ENCODE measurements at regions not wholly inside any gene's neighbourhood (a gene's known extent, or its start where the extent isn't known, plus 50 kb on each side); places are given as distances from the start of the nearest gene placed in this dataset.

DNA sequence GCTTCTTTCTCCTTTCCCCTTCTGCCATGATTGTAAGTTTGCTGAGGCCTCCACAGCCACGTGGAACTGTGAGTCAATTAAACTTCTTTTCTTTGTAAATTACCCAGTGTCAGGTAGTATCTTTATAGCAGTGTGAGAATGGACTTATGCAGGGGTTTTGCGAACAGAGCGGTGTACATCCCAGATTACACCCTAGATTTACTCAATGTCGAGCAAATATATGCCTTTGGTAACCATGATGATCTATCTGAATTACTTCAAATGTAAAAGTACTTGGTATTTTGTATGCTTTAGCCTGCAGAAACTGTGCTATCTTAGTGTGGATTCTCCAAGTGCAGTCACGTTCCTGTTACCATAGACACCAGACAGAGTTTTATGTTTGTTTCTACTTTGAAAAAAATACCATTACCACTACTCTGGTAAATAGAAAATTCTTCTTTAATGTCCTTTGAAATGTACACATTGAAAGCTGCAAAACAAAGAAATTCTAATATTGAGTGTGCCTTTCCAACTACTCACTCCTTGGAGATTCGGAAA lies 510.4 kb upstream of the ARGLU1 start:
- TF ChIP-seq, protein P1, sequence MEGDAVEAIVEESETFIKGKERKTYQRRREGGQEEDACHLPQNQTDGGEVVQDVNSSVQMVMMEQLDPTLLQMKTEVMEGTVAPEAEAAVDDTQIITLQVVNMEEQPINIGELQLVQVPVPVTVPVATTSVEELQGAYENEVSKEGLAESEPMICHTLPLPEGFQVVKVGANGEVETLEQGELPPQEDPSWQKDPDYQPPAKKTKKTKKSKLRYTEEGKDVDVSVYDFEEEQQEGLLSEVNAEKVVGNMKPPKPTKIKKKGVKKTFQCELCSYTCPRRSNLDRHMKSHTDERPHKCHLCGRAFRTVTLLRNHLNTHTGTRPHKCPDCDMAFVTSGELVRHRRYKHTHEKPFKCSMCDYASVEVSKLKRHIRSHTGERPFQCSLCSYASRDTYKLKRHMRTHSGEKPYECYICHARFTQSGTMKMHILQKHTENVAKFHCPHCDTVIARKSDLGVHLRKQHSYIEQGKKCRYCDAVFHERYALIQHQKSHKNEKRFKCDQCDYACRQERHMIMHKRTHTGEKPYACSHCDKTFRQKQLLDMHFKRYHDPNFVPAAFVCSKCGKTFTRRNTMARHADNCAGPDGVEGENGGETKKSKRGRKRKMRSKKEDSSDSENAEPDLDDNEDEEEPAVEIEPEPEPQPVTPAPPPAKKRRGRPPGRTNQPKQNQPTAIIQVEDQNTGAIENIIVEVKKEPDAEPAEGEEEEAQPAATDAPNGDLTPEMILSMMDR (IDR thresholded peaks at IDR 0.05; ENCODE audit: poor library complexity) = no peak
- TF ChIP-seq EZH2phosphoT487 (IDR thresholded peaks at IDR 0.05; ENCODE audit: low read depth, severe bottlenecking, unreplicated experiment) = no peak

Data from hepatocyte (in vitro differentiated cells).